Trophoblast cell (in vitro differentiated cells and primary cell): ENCODE measurements at regions not wholly inside any gene's neighbourhood (a gene's known extent, or its start where the extent isn't known, plus 50 kb on each side); places are given as distances from the start of the nearest gene placed in this dataset.
A peak's percentile ranks its signal among the peaks of the same experiment; 100 is the strongest.

Experiments used
- DNase-seq, 2 donors: peaks; one replicate each; pipeline ENCODE4 v3.0.0-alpha.2; 2016
- H2AFZ ChIP-seq: 2 replicates; pipeline ENCODE4 v1.6.1; 2013; ENCODE audit warnings: low read length, moderate library complexity, mild to moderate bottlenecking; ENCODE audit not compliant: insufficient read depth, poor library complexity
- H2AK5ac ChIP-seq: 2 replicates; pipeline ENCODE4 v1.6.1; 2013; ENCODE audit warnings: mild to moderate bottlenecking, low read length
- H2BK120ac ChIP-seq: 2 replicates; pipeline ENCODE4 v1.6.1; 2013; ENCODE audit warnings: low read length, mild to moderate bottlenecking, moderate library complexity; ENCODE audit not compliant: insufficient read depth, poor library complexity
- H2BK12ac ChIP-seq: 2 replicates; pipeline ENCODE4 v1.6.1; 2013; ENCODE audit warnings: mild to moderate bottlenecking, low read length, moderate library complexity
- H2BK5ac ChIP-seq: 2 replicates; pipeline ENCODE4 v1.6.1; 2013; ENCODE audit warnings: low read length, low read depth, moderate library complexity, mild to moderate bottlenecking; ENCODE audit not compliant: poor library complexity
- H3K14ac ChIP-seq: 2 replicates; pipeline ENCODE4 v1.6.1; 2013; ENCODE audit warnings: mild to moderate bottlenecking, low read length
- H3K18ac ChIP-seq: 2 replicates; pipeline ENCODE4 v1.6.1; 2013; ENCODE audit warnings: mild to moderate bottlenecking, low read length
- H3K23ac ChIP-seq: 2 replicates; pipeline ENCODE4 v1.6.1; 2013; ENCODE audit warnings: low read length
- H3K27ac ChIP-seq: 2 replicates; pipeline ENCODE4 v1.5.1; 2013; ENCODE audit warnings: low read depth, mild to moderate bottlenecking, inconsistent platforms, low read length, moderate library complexity
- H3K27me3 ChIP-seq: 2 replicates; pipeline ENCODE4 v1.6.1; 2013; ENCODE audit warnings: inconsistent platforms, mild to moderate bottlenecking, low read length, moderate library complexity; ENCODE audit not compliant: insufficient read depth
- H3K36me3 ChIP-seq, 2 experiments: 1 replicate in 1 of 2; 2 replicates in 1 of 2; pipeline ENCODE4 v1.6.1; 2013; ENCODE audit warnings: low read length in 2 of 2, mild to moderate bottlenecking in 2 of 2, moderate library complexity in 1 of 2; ENCODE audit not compliant: insufficient read depth in 2 of 2, control insufficient read depth in 1 of 2
- H3K4ac ChIP-seq: 2 replicates; pipeline ENCODE4 v1.6.1; 2013; ENCODE audit warnings: low read depth, mild to moderate bottlenecking, low read length, moderate library complexity
- H3K4me1 ChIP-seq, 2 experiments: 1 replicate in 1 of 2; 2 replicates in 1 of 2; pipeline ENCODE4 v1.6.1; 2013; ENCODE audit warnings: low read length in 2 of 2, mild to moderate bottlenecking in 2 of 2, moderate library complexity in 1 of 2; ENCODE audit not compliant: insufficient read depth in 2 of 2, control insufficient read depth in 1 of 2
- H3K4me2 ChIP-seq: 2 replicates; pipeline ENCODE4 v1.6.1; 2013; ENCODE audit warnings: inconsistent platforms, mild to moderate bottlenecking, low read length, moderate library complexity
- H3K4me3 ChIP-seq: 2 replicates; pipeline ENCODE4 v1.5.1; 2013; ENCODE audit warnings: mild to moderate bottlenecking, low read depth, low read length, inconsistent platforms
- H3K79me1 ChIP-seq: one replicate; pipeline ENCODE4 v1.6.1; 2013; ENCODE audit warnings: low read length
- H3K79me2 ChIP-seq: 2 replicates; pipeline ENCODE4 v1.6.1; 2013; ENCODE audit warnings: low read length, mild to moderate bottlenecking; ENCODE audit not compliant: control insufficient read depth, insufficient read depth, poor library complexity
- H3K9ac ChIP-seq: 2 replicates; pipeline ENCODE4 v1.6.1; 2013; ENCODE audit warnings: mild to moderate bottlenecking, low read length
- H3K9me3 ChIP-seq: 2 replicates; pipeline ENCODE4 v1.6.1; 2013; ENCODE audit warnings: low read depth, mild to moderate bottlenecking, control low read depth, inconsistent platforms, low read length; ENCODE audit not compliant: insufficient read depth
- H4K12ac ChIP-seq: 2 replicates; pipeline ENCODE4 v1.6.1; 2013; ENCODE audit warnings: low read depth, mild to moderate bottlenecking, low read length, moderate library complexity
- H4K8ac ChIP-seq: 2 replicates; pipeline ENCODE4 v1.6.1; 2013; ENCODE audit warnings: low read depth, mild to moderate bottlenecking, low read length, moderate library complexity
- H4K91ac ChIP-seq: one replicate; pipeline ENCODE4 v1.6.1; 2013; ENCODE audit warnings: low read depth, mild to moderate bottlenecking, low read length, moderate library complexity
- WGBS: extraction: QIAGEN DNeasy Blood & Tissue Kit; methylation state at CpG from one replicate; pipeline ENCODE4 v1.1.7; 2013; ENCODE audit warnings: missing lambda C conversion rate; ENCODE audit not compliant: insufficient read length, insufficient coverage; ENCODE audit errors: extremely low coverage; 5-methylcytosine and 5-hydroxymethylcytosine counted together

- Histone ChIP-seq H3K23ac (no peak overlapping the region), H4K8ac (no peak overlapping the region), H3K4me1 (no peaks in the 10 kb centered on the region), H3K27ac (no peak overlapping the region), H4K12ac (no peak overlapping the region), H3K27me3 (no peaks in the 10 kb centered on the region), H4K91ac (no peak overlapping the region), H3K79me1 (no peaks in the 10 kb centered on the region), H3K36me3 (no peaks in the 10 kb centered on the region), H3K4me2 (no peak overlapping the region), H2BK120ac (no peak overlapping the region), H3K79me2 (no peaks in the 10 kb centered on the region), H3K9ac (no peak overlapping the region), H3K14ac (no peak overlapping the region), H2BK5ac (no peak overlapping the region), H3K18ac (no peak overlapping the region), H2AFZ (no peak overlapping the region), H2AK5ac (no peak overlapping the region), H3K4ac (no peak overlapping the region), H3K9me3 (no peaks in the 10 kb centered on the region), H3K4me3 (no peak overlapping the region), H2BK12ac (no peak overlapping the region)
- no CpG with 5 or more reads among the region's 5 CpGs for WGBS
- DNase-seq, result no peak
Measured at GRCh38 chr17:6908807-6909206, 77.3 kb upstream of the TEKT1 start.

GRCh38 chr17:6910987-6911603 is 79.6 kb upstream of the TEKT1 start:
- no peak overlapping the region for H3K4me3 ChIP-seq
- H3K79me1 ChIP-seq, result no peaks in the 10 kb centered on the region
- H3K79me2 ChIP-seq, result no peaks in the 10 kb centered on the region
- H3K4me2 ChIP-seq, result no peak overlapping the region
- WGBS, result no CpG with 5 or more reads among the region's 2 CpGs
- no peak overlapping the region for H2BK12ac ChIP-seq
- H3K23ac ChIP-seq, result no peak overlapping the region
- no peak overlapping the region for H4K12ac ChIP-seq
- H2BK5ac ChIP-seq, result no peak overlapping the region
- no peak overlapping the region for H2AFZ ChIP-seq
- no peak overlapping the region for H4K8ac ChIP-seq
- no peak overlapping the region for H2AK5ac ChIP-seq
- H3K9ac ChIP-seq, result no peak overlapping the region
- H3K36me3 ChIP-seq, result no peaks in the 10 kb centered on the region
- H3K4me1 ChIP-seq, result no peaks in the 10 kb centered on the region
- no peak overlapping the region for H3K4ac ChIP-seq
- DNase-seq, result peak in 1 of 2 donors; percentile 76
- H2BK120ac ChIP-seq, result no peak overlapping the region
- H4K91ac ChIP-seq, result no peak overlapping the region
- H3K27ac ChIP-seq, result no peak overlapping the region
- no peak overlapping the region for H3K18ac ChIP-seq
- H3K27me3 ChIP-seq, result no peaks in the 10 kb centered on the region
- H3K9me3 ChIP-seq, result peaks cover 5% of the 10 kb centered on the region
- no peak overlapping the region for H3K14ac ChIP-seq

DNA sequence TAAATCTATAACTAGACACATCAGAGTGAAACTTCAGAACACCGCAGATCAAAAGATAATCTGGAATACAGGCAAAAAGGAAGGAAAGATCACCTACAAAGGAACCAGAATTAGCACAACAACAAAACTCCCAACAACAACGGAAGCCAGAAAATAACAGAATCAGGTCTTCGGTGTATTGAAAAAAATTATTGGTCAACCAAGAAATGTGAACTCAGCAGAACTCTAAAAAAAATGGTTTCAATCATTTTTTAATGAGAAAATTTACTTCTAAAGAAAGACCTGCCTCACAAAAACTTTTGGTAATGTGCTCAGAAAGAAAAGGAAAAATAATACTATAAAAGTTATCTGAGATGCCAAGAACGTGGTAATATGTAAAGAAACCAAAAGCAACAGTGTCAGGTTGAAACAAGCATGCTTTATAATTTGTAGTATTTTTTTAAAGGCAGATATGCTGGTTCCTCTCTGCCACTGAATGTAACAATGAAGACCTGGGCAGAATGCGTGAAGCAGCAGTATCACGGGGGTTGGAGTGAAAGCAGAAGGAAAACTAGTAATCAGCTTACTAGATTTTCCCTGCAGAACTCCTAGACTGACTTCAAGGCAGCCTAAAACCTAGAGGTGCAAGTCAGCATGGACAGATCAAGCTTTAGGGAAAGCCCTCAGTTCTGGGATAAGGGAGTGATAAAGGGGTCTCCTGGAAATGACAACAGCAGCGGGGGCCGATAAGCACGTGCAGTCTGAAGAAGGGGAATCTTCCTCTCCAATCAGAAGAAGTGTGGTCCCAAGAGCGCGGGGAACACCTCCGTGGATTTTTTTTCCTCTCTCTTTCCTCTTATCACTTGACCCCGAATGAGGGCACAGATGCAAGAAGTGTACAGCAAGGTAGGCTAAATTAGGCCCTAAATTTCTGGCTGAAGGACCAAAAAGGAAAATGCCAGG is 80.9 kb upstream of the TEKT1 start:
- no peaks in the 10 kb centered on the region for H3K79me2 ChIP-seq
- no peak overlapping the region for H2AFZ ChIP-seq
- WGBS, result no CpG with 5 or more reads among the region's 13 CpGs
- H3K4ac ChIP-seq, result no peak overlapping the region
- no peak overlapping the region for H3K23ac ChIP-seq
- H3K4me1 ChIP-seq, result no peaks in the 10 kb centered on the region
- H3K4me2 ChIP-seq, result no peak overlapping the region
- H3K79me1 ChIP-seq, result no peaks in the 10 kb centered on the region
- no peak for DNase-seq
- H3K9ac ChIP-seq, result no peak overlapping the region
- no peaks in the 10 kb centered on the region for H3K36me3 ChIP-seq
- no peak overlapping the region for H3K14ac ChIP-seq
- H4K91ac ChIP-seq, result no peak overlapping the region
- H4K8ac ChIP-seq, result no peak overlapping the region
- no peak overlapping the region for H2AK5ac ChIP-seq
- H2BK12ac ChIP-seq, result no peak overlapping the region
- H2BK5ac ChIP-seq, result no peak overlapping the region
- no peak overlapping the region for H4K12ac ChIP-seq
- H3K18ac ChIP-seq, result no peak overlapping the region
- H2BK120ac ChIP-seq, result no peak overlapping the region
- H3K27me3 ChIP-seq, result no peaks in the 10 kb centered on the region
- H3K4me3 ChIP-seq, result no peak overlapping the region
- peaks cover 5% of the 10 kb centered on the region for H3K9me3 ChIP-seq
- no peak overlapping the region for H3K27ac ChIP-seq

GRCh38 chr17:6913608-6914443 is 82.0 kb upstream of the ALOX12 start:
- Histone ChIP-seq H2BK5ac (no peak overlapping the region), H3K4me1 (no peaks in the 10 kb centered on the region), H3K4ac (no peak overlapping the region), H2AFZ (no peak overlapping the region), H3K14ac (no peak overlapping the region), H3K27me3 (no peaks in the 10 kb centered on the region), H3K4me2 (no peak overlapping the region), H4K91ac (no peak overlapping the region), H3K18ac (no peak overlapping the region), H3K4me3 (no peak overlapping the region), H2BK12ac (no peak overlapping the region), H3K23ac (no peak overlapping the region), H4K8ac (no peak overlapping the region), H2AK5ac (no peak overlapping the region), H3K27ac (no peak overlapping the region), H3K36me3 (no peaks in the 10 kb centered on the region), H3K79me1 (no peaks in the 10 kb centered on the region), H3K9ac (no peak overlapping the region), H3K79me2 (no peaks in the 10 kb centered on the region), H3K9me3 (peaks cover 5% of the 10 kb centered on the region), H2BK120ac (no peak overlapping the region), H4K12ac (peak overlapping the region; percentile 3)
- peak; percentile 34 to 64 for DNase-seq
- no CpG with 5 or more reads among the region's 32 CpGs for WGBS
